Fibroblast of peridontal ligament (primary cell): ENCODE measurements at regions not wholly inside any gene's neighbourhood (a gene's known extent, or its start where the extent isn't known, plus 50 kb on each side); places are given as distances from the start of the nearest gene placed in this dataset.
A peak's percentile ranks its signal among the peaks of the same experiment; 100 is the strongest.

ENCODE experiments used
- DNase-seq: peaks from one replicate; pipeline ENCODE4 v3.0.0-alpha.2; 2010; ENCODE audit errors: extremely low read depth

GRCh38 chr4:8526363-8526855 lies 53.8 kb upstream of the GPR78 start:
- no peak for DNase-seq

GRCh38 chr4:8528713-8529112 lies 51.5 kb upstream of the GPR78 start:
- peak; percentile 73 for DNase-seq
